Transverse colon (tissue), 4 donors: ENCODE measurements at regions not wholly inside any gene's neighbourhood (a gene's known extent, or its start where the extent isn't known, plus 50 kb on each side); places are given as distances from the start of the nearest gene placed in this dataset.

Experiments
- DNase-seq: peaks from one replicate; pipeline ENCODE4 v3.0.0-alpha.2; 2019
- H3K27ac ChIP-seq, 4 donors: fragments of 200-600 bp; sonication (generic); 2 replicates each; pipeline ENCODE4 v1.5.1; 2016 to 2018; ENCODE audit warnings: inconsistent platforms in 4 of 4
- H3K27me3 ChIP-seq: fragments of 200-600 bp; sonication (generic); 2 replicates; pipeline ENCODE4 v1.5.1; 2017; ENCODE audit warnings: inconsistent platforms
- H3K36me3 ChIP-seq, 4 donors: fragments of 200-600 bp; sonication (generic); 2 replicates each; pipeline ENCODE4 v1.5.1; 2017 to 2019; ENCODE audit warnings: inconsistent platforms in 4 of 4
- H3K4me1 ChIP-seq, 4 donors: fragments of 200-600 bp; sonication (generic); 2 replicates each; pipeline ENCODE4 v1.5.1; 2017 to 2020; ENCODE audit warnings: inconsistent platforms in 4 of 4
- H3K4me3 ChIP-seq, 4 donors: fragments of 200-600 bp; sonication (generic); 1 replicate in 1 of 4; 2 replicates in 3 of 4; pipeline versions ENCODE4 v1.5.1 to v1.6.1; 2017 to 2019; ENCODE audit warnings: inconsistent platforms in 4 of 4
- H3K9me3 ChIP-seq, 2 donors: fragments of 200-600 bp; sonication (generic); 2 replicates each; pipeline ENCODE4 v1.5.1; 2017 to 2019; ENCODE audit warnings: inconsistent platforms in 2 of 2
- CTCF ChIP-seq, 5 experiments: fragments of 200-600 bp in 3 of 5; fragments of 450-650 bp in 2 of 5; sonication (generic) in 3 of 5; IDR thresholded peaks; 1 replicate in 2 of 5; 2 replicates in 3 of 5; pipeline ENCODE4 v1.5.1; 2016 to 2017; ENCODE audit warnings: antibody characterized with exemption in 5 of 5, inconsistent platforms in 3 of 5, mild to moderate bottlenecking in 2 of 5, moderate library complexity in 1 of 5
- EP300 ChIP-seq: sonication (generic); formaldehyde crosslinking; IDR thresholded peaks from one replicate; pipeline ENCODE4 v1.6.1; 2017; ENCODE audit warnings: antibody characterized with exemption, low read depth
- POLR2A ChIP-seq: fragments of 450-650 bp; IDR thresholded peaks from one replicate; pipeline ENCODE4 v1.6.1; 2016; ENCODE audit warnings: antibody characterized with exemption, mild to moderate bottlenecking, moderate library complexity
- POLR2AphosphoS5 ChIP-seq, 3 donors: sonication (generic); formaldehyde crosslinking; IDR thresholded peaks; one replicate each; pipeline ENCODE4 v1.6.1; 2016; ENCODE audit warnings: antibody characterized with exemption in 3 of 3
- WGBS, 2 donors: methylation state at CpG; one replicate each; pipeline ENCODE4 v1.1.5; 2018; ENCODE audit warnings: low coverage in 1 of 2; 5-methylcytosine and 5-hydroxymethylcytosine counted together
- in situ Hi-C, 4 donors: fragments of 200-750 bp; cut with MboI; loops; one replicate each; pipeline versions ENCODE4 v1.15.0 to v1.15.1; 2017; ENCODE audit warnings: low sequenced_read_pairs in 3 of 4, low pct_ligation_motif_present in 1 of 4, low pct_unique_long_range_greater_than_20kb in 1 of 4
- intact Hi-C: fragments of 100-400 bp; cut with DNase I; formaldehyde crosslinking; loops from one replicate; pipeline ENCODE4 v1.15.1; 2023; ENCODE audit warnings: low total_unique reads

DNA sequence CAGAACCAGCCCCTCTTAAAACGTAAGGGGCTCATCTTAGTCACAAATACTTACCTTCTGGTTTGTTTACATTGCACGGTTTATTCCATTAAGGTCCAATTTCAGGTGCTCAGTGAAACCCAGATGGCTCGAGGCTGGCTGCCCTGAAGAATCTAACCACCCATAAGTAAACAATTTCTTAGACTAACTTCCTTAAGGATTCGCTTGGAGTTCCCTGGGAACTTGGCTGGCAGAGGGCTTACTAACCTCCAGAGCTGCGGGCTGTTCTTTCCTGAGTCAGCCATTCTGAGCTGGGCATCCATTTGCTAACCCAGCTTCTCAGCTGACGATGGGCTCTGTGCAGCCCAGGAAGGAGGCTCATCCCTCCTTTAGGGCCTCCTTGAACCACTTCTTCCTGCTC is 262.1 kb downstream of the FGF9 start:
- H3K9me3 ChIP-seq: no peaks in the 10 kb centered on the region
- no peak overlapping the region for H3K27ac ChIP-seq
- WGBS, 2 donors: 43% methylated on average over 6 of the region's 6 CpGs; no CpG with 5 or more reads in 1 of the 2 donors
- peaks cover 0 to 5% (median 0%) of the 10 kb centered on the region in 4 donors for H3K4me1 ChIP-seq
- TF ChIP-seq CTCF (IDR thresholded peaks at IDR 0.05) (no peak), EP300 (no peak), POLR2AphosphoS5 (IDR thresholded peaks at IDR 0.05) (no peak), POLR2A (no peak)
- H3K4me3 ChIP-seq: no peak overlapping the region
- H3K27me3 ChIP-seq: no peaks in the 10 kb centered on the region
- DNase-seq: no peak
- in situ Hi-C loops (no loop called here), intact Hi-C loops (no loop called here)
- no peaks in the 10 kb centered on the region for H3K36me3 ChIP-seq

GRCh38 chr13:21934284-21934683 is 263.4 kb downstream of the FGF9 start:
- TF ChIP-seq EP300 (no peak), CTCF (IDR thresholded peaks at IDR 0.05) (no peak), POLR2A (no peak), POLR2AphosphoS5 (IDR thresholded peaks at IDR 0.05) (no peak)
- Histone ChIP-seq H3K9me3 (no peaks in the 10 kb centered on the region), H3K27ac (no peak overlapping the region), H3K4me3 (no peak overlapping the region), H3K27me3 (no peaks in the 10 kb centered on the region), H3K4me1 (peaks cover 0 to 5% (median 0%) of the 10 kb centered on the region in 4 donors), H3K36me3 (no peaks in the 10 kb centered on the region)
- in situ Hi-C loops (no loop called here), intact Hi-C loops (no loop called here)
- no peak for DNase-seq
- WGBS, 2 donors: 94 to 96% methylated on average over 7 to 9 of the region's 9 CpGs

DNA sequence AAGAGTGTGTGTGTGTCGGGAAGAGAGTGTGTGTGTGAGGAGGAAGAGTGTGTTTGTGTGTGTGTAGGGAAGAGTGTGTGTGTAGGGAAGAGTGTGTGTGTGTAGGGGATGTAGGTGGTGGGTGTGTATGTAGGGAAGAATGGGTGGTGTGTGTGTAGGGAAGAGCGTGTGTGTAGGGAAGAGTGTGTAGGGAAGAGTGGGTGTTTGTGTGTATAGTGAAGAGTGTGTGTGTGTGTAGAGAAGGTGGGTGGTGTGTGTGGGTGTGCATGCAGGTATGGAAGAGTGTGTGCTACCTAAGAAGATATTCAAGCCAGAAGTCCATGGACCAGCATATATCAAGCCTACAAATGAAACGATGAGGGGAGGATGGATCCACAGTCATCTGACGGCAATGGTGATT is 265.8 kb downstream of the FGF9 start:
- Histone ChIP-seq H3K27ac (no peak overlapping the region), H3K27me3 (no peaks in the 10 kb centered on the region), H3K4me1 (peaks cover 0 to 5% (median 0%) of the 10 kb centered on the region in 4 donors), H3K4me3 (no peak overlapping the region), H3K36me3 (no peaks in the 10 kb centered on the region), H3K9me3 (no peaks in the 10 kb centered on the region)
- in situ Hi-C loops: no loop called here
- intact Hi-C loops: no loop called here
- TF ChIP-seq POLR2A: no peak
- no peak for TF ChIP-seq POLR2AphosphoS5 (IDR thresholded peaks at IDR 0.05)
- TF ChIP-seq EP300: no peak
- TF ChIP-seq CTCF (IDR thresholded peaks at IDR 0.05): no peak
- no peak for DNase-seq
- WGBS, 2 donors: 94 to 97% methylated on average over 4 of the region's 4 CpGs

DNA sequence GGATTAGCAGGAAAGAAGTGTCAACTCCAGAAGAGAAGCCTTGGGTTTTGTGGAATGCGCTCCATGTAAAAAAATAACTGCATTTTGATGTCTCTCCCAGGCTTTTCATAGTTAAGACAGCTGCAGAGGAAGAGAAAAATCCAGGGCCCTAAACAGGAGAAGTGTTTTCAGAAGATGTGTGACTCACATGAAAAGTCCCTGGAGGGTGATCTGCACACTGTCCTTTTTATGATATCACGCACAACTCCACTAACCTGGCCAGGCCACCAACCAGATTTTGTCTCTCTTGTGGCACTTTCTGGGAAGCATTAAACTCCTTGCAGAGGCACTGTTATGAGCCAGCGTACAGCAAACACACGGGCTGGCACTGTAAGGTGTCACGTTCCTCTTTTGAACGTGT is 267.3 kb downstream of the FGF9 start:
- no peaks in the 10 kb centered on the region for H3K27me3 ChIP-seq
- H3K27ac ChIP-seq: no peak overlapping the region
- H3K4me1 ChIP-seq: no peaks in the 10 kb centered on the region
- no peaks in the 10 kb centered on the region for H3K9me3 ChIP-seq
- no peaks in the 10 kb centered on the region for H3K36me3 ChIP-seq
- intact Hi-C loops: no loop called here
- in situ Hi-C loops: no loop called here
- no peak overlapping the region for H3K4me3 ChIP-seq
- TF ChIP-seq POLR2A: no peak
- peak in 1 of 3 donors; percentile 29 for TF ChIP-seq POLR2AphosphoS5 (IDR thresholded peaks at IDR 0.05)
- DNase-seq: no peak
- 71 to 76% methylated on average over 6 of the region's 6 CpGs for WGBS, 2 donors

- 63 to 94% methylated on average over 3 to 7 of the region's 7 CpGs for WGBS, 2 donors
- no peak for TF ChIP-seq CTCF (IDR thresholded peaks at IDR 0.05)
- TF ChIP-seq EP300: no peak
- TF ChIP-seq POLR2A: no peak
- no peak for TF ChIP-seq POLR2AphosphoS5 (IDR thresholded peaks at IDR 0.05)
- DNase-seq: no peak
- in situ Hi-C loops: no loop called here
- intact Hi-C loops: no loop called here
- Histone ChIP-seq H3K27ac (no peak overlapping the region), H3K4me3 (no peak overlapping the region), H3K36me3 (no peaks in the 10 kb centered on the region), H3K4me1 (no peaks in the 10 kb centered on the region), H3K9me3 (peaks cover 0 to 4% of the 10 kb centered on the region in 2 donors), H3K27me3 (no peaks in the 10 kb centered on the region)
Observed at GRCh38 chr13:21938636-21939035, 267.8 kb downstream of the FGF9 start.
